ENCODE measurements at regions not wholly inside any gene's neighbourhood (a gene's known extent, or its start where the extent isn't known, plus 50 kb on each side); places are given as distances from the start of the nearest gene placed in this dataset.

DNA sequence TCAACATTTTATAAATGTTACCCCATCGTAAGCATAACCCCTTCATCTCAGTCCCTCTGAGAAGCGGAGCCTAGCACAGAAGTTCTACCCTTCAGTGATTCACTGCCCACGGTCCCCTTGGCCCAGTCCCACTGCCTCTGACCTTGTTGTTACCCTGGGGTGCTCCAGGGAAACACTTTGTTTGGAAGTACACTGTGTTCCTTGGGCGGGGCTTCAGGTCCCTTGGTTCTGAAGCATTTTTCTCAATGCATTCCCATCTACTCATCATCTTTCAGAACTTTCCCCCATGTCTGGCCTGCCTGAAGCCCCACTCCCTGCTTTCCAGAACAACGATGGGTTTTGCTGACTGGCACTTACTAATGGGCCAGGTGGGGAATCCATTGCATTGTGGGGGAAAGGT, 296.2 kb downstream of the FOXA2 start:
- TF ChIP-seq, protein P1, sequence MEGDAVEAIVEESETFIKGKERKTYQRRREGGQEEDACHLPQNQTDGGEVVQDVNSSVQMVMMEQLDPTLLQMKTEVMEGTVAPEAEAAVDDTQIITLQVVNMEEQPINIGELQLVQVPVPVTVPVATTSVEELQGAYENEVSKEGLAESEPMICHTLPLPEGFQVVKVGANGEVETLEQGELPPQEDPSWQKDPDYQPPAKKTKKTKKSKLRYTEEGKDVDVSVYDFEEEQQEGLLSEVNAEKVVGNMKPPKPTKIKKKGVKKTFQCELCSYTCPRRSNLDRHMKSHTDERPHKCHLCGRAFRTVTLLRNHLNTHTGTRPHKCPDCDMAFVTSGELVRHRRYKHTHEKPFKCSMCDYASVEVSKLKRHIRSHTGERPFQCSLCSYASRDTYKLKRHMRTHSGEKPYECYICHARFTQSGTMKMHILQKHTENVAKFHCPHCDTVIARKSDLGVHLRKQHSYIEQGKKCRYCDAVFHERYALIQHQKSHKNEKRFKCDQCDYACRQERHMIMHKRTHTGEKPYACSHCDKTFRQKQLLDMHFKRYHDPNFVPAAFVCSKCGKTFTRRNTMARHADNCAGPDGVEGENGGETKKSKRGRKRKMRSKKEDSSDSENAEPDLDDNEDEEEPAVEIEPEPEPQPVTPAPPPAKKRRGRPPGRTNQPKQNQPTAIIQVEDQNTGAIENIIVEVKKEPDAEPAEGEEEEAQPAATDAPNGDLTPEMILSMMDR (IDR thresholded peaks at IDR 0.05; ENCODE audit: insufficient read depth, low read length, poor library complexity, severe bottlenecking): no peak
- TF ChIP-seq EZH2phosphoT487 (conservative IDR thresholded peaks at IDR 0.05; ENCODE audit: low read length): no peak
